ENCODE measurements at regions not wholly inside any gene's neighbourhood (a gene's known extent, or its start where the extent isn't known, plus 50 kb on each side); places are given as distances from the start of the nearest gene placed in this dataset.

GRCh38 chr9:107647141-107647540 lies 157.6 kb upstream of the KLF4 start:
- H3K9ac ChIP-seq (ENCODE audit: low read length), result no peak overlapping the region
- no peaks in the 10 kb centered on the region; the same call in 1 of the 2 replicates for H3K27me3 ChIP-seq (ENCODE audit: insufficient read depth, low read length)
- no peaks in the 10 kb centered on the region for H3K79me2 ChIP-seq (ENCODE audit: insufficient read depth, low read length)
- TF ChIP-seq EZH2 (IDR thresholded peaks at IDR 0.05; ENCODE audit: borderline replicate concordance, low read length), result no peak
- TF ChIP-seq, protein P1, sequence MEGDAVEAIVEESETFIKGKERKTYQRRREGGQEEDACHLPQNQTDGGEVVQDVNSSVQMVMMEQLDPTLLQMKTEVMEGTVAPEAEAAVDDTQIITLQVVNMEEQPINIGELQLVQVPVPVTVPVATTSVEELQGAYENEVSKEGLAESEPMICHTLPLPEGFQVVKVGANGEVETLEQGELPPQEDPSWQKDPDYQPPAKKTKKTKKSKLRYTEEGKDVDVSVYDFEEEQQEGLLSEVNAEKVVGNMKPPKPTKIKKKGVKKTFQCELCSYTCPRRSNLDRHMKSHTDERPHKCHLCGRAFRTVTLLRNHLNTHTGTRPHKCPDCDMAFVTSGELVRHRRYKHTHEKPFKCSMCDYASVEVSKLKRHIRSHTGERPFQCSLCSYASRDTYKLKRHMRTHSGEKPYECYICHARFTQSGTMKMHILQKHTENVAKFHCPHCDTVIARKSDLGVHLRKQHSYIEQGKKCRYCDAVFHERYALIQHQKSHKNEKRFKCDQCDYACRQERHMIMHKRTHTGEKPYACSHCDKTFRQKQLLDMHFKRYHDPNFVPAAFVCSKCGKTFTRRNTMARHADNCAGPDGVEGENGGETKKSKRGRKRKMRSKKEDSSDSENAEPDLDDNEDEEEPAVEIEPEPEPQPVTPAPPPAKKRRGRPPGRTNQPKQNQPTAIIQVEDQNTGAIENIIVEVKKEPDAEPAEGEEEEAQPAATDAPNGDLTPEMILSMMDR (IDR thresholded peaks at IDR 0.05; ENCODE audit: low read length), result no peak
- H2AFZ ChIP-seq (ENCODE audit: low read length), result no peak overlapping the region
- H3K27ac ChIP-seq (ENCODE audit: low read depth, low read length, poor library complexity, severe bottlenecking), result no peak overlapping the region
- H3K4me2 ChIP-seq (ENCODE audit: low read length), result no peak overlapping the region
- H3K9me2 ChIP-seq (ENCODE audit: low read depth, low read length), result no peaks in the 10 kb centered on the region
- H3K36me3 ChIP-seq (ENCODE audit: insufficient read depth, low read length), result no peaks in the 10 kb centered on the region
- no peaks in the 10 kb centered on the region for H3F3A ChIP-seq (ENCODE audit: insufficient read depth, low read length)
- no peaks in the 10 kb centered on the region for H3K9me3 ChIP-seq (ENCODE audit: low read length)
- no peaks in the 10 kb centered on the region for H4K20me1 ChIP-seq (ENCODE audit: insufficient read depth, low read length)
- no peak overlapping the region for H3K4me3 ChIP-seq (ENCODE audit: low read depth, low read length, poor library complexity, severe bottlenecking)
- no peaks in the 10 kb centered on the region for H3K4me1 ChIP-seq (ENCODE audit: insufficient read depth, low read length, severe bottlenecking)

DNA sequence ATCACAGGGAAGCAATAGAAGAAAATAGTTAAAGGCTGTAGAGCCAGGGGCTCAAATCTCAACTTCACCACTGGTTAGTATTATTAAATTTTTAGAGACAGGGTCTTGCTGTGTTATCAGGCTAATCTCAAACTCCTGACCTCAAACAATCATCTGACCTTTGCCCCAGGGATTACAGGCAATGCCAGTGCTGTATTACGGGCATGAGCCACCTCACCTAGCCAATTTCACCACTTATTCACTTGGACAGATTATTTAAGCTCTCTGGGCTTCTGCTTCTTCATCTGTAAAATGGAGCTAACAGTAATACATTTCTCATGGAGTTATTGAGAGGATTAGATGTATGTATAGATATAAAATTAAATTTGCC lies 155.9 kb upstream of the KLF4 start:
- no peak overlapping the region for H2AFZ ChIP-seq (ENCODE audit: low read length)
- no peak for TF ChIP-seq EZH2 (IDR thresholded peaks at IDR 0.05; ENCODE audit: borderline replicate concordance, low read length)
- TF ChIP-seq, protein P1 (IDR thresholded peaks at IDR 0.05; ENCODE audit: low read length), result no peak
- no peaks in the 10 kb centered on the region; the same call in 1 of the 2 replicates for H3K27me3 ChIP-seq (ENCODE audit: insufficient read depth, low read length)
- no peak overlapping the region for H3K9ac ChIP-seq (ENCODE audit: low read length)
- no peaks in the 10 kb centered on the region for H3K79me2 ChIP-seq (ENCODE audit: insufficient read depth, low read length)
- H3K36me3 ChIP-seq (ENCODE audit: insufficient read depth, low read length), result no peaks in the 10 kb centered on the region
- no peak overlapping the region for H3K27ac ChIP-seq (ENCODE audit: low read depth, low read length, poor library complexity, severe bottlenecking)
- H3K4me3 ChIP-seq (ENCODE audit: low read depth, low read length, poor library complexity, severe bottlenecking), result no peak overlapping the region
- H3K9me2 ChIP-seq (ENCODE audit: low read depth, low read length), result no peaks in the 10 kb centered on the region
- H3F3A ChIP-seq (ENCODE audit: insufficient read depth, low read length), result no peaks in the 10 kb centered on the region
- no peaks in the 10 kb centered on the region for H3K4me1 ChIP-seq (ENCODE audit: insufficient read depth, low read length, severe bottlenecking)
- H3K4me2 ChIP-seq (ENCODE audit: low read length), result no peak overlapping the region
- H3K9me3 ChIP-seq (ENCODE audit: low read length), result no peaks in the 10 kb centered on the region
- H4K20me1 ChIP-seq (ENCODE audit: insufficient read depth, low read length), result no peaks in the 10 kb centered on the region

- Histone ChIP-seq H3K27ac (ENCODE audit: low read depth, low read length, poor library complexity, severe bottlenecking) (no peak overlapping the region), H3K79me2 (ENCODE audit: insufficient read depth, low read length) (no peaks in the 10 kb centered on the region)
Measured at GRCh38 chr9:107644733-107645463, 155.3 kb upstream of the KLF4 start.

More at GRCh38 chr9:107644733-107645463, 155.3 kb upstream of the KLF4 start:
- no peaks in the 10 kb centered on the region for H3K9me2 ChIP-seq (ENCODE audit: low read depth, low read length)
- H3K4me3 ChIP-seq (ENCODE audit: low read depth, low read length, poor library complexity, severe bottlenecking), result no peak overlapping the region
- H3K36me3 ChIP-seq (ENCODE audit: insufficient read depth, low read length), result no peaks in the 10 kb centered on the region
- no peaks in the 10 kb centered on the region for H3K4me1 ChIP-seq (ENCODE audit: insufficient read depth, low read length, severe bottlenecking)
- TF ChIP-seq, protein P1 (IDR thresholded peaks at IDR 0.05; ENCODE audit: low read length), result no peak
- no peak for TF ChIP-seq EZH2 (IDR thresholded peaks at IDR 0.05; ENCODE audit: borderline replicate concordance, low read length)
- H3F3A ChIP-seq (ENCODE audit: insufficient read depth, low read length), result no peaks in the 10 kb centered on the region
- H4K20me1 ChIP-seq (ENCODE audit: insufficient read depth, low read length), result no peaks in the 10 kb centered on the region
- no peak overlapping the region for H3K9ac ChIP-seq (ENCODE audit: low read length)
- no peaks in the 10 kb centered on the region; the same call in 1 of the 2 replicates for H3K27me3 ChIP-seq (ENCODE audit: insufficient read depth, low read length)
- H3K4me2 ChIP-seq (ENCODE audit: low read length), result no peak overlapping the region
- H2AFZ ChIP-seq (ENCODE audit: low read length), result no peak overlapping the region
- no peaks in the 10 kb centered on the region for H3K9me3 ChIP-seq (ENCODE audit: low read length)

Measured in OCI-LY1 (cell line).